HG02759 (cell line): ENCODE measurements at regions not wholly inside any gene's neighbourhood (a gene's known extent, or its start where the extent isn't known, plus 50 kb on each side); places are given as distances from the start of the nearest gene placed in this dataset.
A peak's percentile ranks its signal among the peaks of the same experiment; 100 is the strongest.

ENCODE experiments used
- ATAC-seq: cut with Tn5 transposase; IDR thresholded peaks from one replicate; pipeline ENCODE4 v1.9.1; 2021; ENCODE audit warnings: mild to moderate bottlenecking, moderate library complexity; ENCODE audit not compliant: unreplicated experiment

GRCh38 chr10:44042075-44042770, 342.7 kb downstream of the CXCL12 start:
- ATAC-seq, result no peak

DNA sequence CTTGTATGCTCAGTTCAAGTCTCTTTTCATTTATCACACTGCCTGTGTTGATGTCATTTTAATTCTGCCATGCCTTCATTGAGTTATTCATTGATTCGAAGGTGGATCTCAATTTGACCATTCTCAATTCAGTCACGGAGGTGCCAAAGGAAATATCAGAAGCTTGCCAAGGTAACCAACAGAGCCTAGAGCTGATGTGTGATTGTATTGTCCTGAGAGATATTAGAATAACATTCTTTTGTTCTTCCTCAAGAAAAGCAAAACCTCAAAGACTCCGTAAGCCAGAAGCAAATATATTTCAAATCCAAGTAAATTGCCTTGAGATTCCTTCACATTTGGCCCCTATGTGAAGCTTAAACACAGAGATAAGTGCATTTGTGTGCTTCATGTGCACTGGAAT, 345.3 kb downstream of the CXCL12 start:
- no peak for ATAC-seq

DNA sequence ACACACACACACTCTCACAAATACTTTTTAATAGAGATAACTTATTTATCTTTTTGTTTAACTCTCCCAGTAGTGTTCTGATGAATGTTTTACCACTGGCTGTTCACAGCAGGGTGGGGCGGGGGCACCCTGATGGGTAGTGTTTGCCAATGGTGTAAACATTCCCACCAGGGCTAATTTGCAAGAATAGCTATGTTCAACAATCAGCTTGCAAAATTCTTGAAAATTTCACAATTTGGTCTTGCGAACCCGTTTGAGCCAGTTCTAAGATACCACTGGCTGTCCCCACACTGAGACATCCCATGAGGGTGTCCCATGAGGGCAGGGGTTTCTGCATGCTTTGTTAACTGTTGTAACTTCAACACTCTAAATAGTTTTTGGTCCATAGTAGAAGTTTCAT, 348.5 kb downstream of the CXCL12 start:
- no peak for ATAC-seq

GRCh38 chr10:44035474-44036197, 349.3 kb downstream of the CXCL12 start:
- no peak for ATAC-seq

DNA sequence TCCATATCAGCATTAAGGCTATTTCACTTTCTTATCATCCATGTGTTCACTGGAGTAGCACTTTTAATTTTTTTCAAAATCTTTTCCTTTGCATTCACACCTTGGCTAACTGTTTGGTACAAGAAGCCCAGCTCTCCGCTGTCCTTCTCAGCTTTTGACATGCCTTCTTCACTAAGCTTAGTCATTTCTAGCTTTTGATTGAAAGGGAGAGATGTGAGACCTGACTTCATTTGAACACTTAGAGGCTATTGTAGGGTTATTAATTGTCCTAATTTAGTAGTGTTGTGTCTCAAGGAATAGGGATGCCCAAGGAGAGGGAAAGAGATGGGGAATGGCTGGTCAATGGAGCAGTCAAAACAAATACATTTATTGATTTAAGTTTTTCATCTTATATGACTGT, 350.0 kb downstream of the CXCL12 start:
- ATAC-seq, result no peak

DNA sequence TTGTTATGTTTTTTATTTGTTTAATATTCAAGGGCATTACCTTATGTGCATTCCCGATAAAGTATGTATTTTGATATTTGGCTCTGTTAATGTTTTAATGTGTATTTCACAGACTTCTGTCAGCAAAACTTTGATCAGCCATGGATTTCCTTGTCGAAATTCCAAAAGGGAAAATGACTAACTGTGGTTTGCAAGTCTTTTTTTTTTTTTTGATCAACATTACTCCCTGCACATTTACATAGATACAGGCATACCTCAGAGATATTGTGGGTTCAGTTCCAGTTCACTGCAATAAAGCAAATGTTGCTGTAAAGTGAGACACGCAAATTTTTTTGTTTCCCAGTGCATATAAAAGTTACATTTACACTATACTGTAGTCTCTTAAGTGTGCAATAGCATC, 351.9 kb downstream of the CXCL12 start:
- no peak for ATAC-seq

- no peak for ATAC-seq
These were observed 352.7 kb downstream of the CXCL12 start for GRCh38 chr10:44032216-44032615.

DNA sequence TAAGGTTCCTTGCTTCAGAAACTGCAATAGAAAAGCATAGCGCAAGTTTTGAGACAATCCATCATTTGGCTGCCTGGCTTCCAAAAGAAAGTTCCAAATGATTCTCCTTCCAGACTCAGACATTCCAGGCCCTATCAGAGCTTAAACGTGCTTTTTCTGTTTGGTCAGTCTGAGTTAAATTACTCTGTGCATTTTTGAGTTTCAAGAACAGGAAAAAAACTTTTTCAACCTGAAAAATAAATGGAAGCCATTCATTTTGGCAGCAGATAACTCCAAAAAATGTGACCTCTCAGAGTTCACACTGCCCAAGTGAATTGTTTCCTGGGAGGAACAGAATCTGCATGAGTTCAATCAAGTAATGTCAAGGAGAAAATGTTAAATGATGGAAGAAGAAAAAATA, 354.2 kb downstream of the CXCL12 start:
- no peak for ATAC-seq

DNA sequence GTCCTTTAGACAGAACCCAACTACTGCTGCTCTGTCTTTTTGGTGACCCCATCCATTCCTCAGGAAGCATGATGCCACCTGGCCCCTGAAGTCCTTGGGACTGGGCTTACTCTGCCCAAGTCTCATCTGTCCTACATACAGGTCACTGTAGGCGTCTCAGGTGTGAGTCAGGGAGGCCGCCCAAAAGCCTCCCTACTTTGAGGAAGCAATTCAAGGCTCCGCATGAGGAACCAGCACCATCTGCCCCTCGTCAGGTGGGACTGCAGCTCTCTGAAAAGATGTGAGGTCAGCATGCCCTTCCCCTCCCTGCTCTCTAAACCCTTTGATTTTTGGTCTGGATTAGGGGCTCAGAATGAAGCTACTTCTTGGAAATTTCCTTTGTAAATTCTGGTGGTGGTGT, 354.8 kb downstream of the CXCL12 start:
- ATAC-seq, result peak; percentile 94

DNA sequence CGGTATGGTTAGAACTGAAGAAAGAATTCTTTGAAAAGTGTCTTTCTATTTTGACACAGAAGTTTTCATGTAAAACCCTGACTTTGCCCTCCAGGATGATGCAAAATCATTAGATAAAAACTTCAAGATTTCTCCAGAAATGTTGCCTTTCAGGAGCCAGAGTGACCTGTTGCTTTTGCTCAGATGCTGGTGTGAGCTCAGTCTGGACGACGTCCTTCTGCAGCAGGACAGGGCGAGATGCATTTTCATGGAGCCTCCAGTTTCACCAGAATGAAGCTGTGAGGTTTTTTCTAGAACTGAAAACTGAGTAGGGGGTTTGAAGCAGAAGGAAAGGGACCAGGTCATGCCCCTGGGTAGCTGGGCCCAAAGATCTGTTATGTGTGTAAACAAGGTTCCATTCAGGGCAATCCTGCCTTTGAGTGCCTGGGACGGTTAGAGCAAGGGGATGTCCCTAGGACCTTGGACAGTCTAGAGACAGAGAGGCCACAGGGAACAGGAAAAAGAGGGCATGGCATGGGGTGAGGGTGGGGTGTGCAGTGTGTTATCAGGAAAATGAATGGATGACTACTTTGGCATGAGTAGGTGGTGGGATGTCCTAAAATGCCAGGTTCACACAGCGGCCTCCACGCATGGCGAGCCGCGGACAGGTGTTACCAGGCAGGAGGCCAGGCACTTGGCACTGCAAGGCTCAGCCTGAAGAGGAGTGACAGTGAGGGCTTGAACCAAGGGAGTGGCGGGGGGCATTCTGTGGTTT, 356.3 kb downstream of the CXCL12 start:
- ATAC-seq, result no peak

DNA sequence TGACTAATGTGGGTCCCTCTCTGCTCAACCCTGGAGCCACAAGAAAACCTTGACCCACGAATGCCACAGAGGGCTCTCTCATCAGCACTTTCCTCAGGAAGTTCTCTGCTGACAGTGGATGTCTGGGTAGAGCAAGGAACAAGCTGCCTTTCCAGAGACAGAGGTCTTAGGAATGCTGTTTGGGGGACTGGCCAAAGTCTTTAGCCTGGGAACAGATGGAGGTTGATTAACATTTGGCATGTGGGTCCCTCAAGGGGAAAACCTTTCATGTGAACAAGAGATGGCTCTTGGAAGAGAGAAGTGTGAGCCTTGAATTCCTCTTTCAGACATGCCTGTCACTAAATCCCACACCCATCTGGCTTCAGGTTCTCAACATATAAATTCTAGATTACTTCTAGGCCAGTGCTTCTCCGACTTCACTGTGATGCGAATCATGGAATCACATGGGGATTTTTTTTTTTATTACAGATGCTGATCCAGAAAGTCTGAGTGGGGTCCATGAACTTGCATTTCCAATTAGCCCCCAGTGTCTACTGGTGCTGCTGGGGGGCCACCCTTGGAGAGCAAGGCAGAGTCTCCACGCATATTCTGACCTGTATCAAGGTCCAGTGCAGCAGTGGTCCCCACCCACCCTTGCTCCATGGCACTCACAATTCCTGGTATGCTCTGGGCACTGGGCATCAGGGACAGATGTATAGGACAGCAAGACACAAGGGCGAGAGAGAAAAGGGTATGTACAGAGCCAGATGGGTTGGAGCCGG, 360.4 kb downstream of the CXCL12 start:
- no peak for ATAC-seq

- ATAC-seq, result no peak
These were observed 361.4 kb downstream of the CXCL12 start for GRCh38 chr10:44023517-44023916.

- ATAC-seq, result no peak
These were observed 362.7 kb downstream of the CXCL12 start for GRCh38 chr10:44022203-44022602.

DNA sequence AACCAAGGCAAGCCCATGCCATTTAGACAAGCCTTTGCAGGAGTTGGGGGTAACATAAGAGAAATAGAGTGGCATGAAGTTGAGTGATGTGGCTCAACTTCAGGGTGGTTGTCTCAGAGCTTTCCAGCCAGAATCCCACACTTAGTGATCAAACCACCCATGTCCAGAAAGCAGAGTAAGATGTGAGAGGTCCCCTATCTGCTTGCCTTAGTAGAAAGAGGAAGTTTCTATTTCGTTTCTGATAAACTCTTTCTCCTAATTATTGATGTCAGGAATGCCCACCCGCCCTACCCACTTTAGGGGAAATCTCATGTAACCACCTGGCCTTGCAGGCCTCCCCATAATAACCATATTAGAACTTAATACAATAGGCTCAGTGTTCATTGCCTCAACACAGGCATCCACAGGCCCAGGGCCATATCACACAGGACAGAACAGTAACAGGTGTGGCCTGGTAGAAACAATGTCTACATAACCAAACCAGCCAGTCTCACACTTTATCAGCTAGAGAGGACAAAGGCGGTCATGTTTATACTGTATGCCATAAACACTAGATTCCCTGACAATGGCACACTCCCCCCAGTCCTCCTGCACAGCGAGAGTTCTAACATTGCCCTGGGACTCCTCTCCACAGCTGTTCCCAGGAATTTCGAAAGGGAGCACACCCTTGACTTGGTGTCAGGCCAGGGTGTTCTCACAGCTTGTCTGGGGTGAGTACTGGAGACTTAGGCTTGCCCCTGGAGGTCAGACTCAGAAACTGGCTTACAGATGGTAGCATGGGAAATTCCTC, 364.4 kb downstream of the CXCL12 start:
- peak; percentile 79 for ATAC-seq

DNA sequence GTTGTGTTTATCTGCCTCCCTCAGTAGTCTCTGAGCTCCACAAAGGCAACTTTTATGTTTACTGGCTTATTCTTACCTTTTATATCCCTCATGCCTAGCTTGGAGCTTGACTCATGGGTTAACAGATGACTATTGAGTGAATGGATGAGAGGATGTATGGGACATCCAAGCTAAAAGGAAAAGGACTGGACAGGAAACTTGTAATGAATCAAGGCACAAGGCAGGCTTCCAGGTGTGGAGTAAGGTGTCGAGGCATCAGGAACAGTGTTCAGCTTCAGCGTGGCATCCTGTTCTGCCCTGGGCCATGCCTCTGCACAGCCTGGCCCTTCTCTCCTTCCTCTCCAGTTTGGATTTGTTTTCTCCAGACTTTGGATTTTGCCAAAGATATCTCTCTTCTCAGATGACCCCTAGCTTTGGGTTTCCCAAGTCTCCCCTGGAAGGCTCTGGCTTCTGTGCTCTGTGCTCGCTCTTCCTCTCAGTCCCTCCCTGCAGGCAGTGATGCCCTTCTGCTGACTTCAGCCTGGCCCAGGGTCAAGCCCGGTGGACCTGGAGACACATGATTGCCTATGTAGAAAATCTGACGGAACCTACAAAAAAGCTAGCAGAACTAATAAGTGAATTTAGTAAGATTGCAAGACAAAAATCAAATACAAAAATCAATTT, 367.3 kb downstream of the CXCL12 start:
- no peak for ATAC-seq

GRCh38 chr10:44016589-44017482, 368.1 kb downstream of the CXCL12 start:
- ATAC-seq, result no peak

DNA sequence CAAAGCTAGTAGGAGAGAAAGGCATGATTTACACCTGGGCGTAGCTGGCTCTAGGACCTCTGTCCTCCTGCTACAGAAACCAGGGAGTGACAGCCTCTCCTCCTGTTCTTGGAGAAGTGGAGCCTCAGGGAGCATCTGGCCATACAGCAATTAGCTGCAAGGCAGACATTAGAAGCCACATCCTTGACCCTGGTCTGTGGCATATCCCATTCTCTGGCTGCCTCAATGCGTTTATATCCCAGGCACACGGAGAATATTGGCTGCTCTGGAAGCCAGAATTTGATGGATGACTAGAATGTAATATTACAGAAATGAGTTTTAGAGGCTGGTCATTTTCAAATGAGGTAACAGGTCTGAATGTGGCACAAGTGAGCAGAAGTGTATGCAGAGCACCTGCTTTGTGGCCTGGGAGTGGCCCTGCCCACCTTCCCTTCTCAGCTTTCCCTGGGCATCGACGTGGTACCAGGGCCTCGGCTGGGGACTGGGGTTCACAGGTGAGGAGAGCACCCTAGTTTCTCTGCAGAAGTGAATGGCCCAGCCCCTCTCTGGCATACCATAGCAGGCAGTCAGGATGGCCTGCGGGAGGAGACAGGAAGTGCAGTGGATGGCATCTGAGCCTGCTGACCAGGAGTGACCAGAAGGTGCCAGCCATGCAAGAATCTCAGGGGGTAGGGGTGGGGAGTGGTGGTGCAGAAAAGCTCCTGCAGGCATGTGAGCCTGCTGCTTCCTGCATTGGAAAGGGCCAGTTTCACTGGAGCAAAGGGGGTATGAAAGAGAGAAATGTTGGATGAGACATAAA, 367.2 kb upstream of the ZNF32 start:
- no peak for ATAC-seq

DNA sequence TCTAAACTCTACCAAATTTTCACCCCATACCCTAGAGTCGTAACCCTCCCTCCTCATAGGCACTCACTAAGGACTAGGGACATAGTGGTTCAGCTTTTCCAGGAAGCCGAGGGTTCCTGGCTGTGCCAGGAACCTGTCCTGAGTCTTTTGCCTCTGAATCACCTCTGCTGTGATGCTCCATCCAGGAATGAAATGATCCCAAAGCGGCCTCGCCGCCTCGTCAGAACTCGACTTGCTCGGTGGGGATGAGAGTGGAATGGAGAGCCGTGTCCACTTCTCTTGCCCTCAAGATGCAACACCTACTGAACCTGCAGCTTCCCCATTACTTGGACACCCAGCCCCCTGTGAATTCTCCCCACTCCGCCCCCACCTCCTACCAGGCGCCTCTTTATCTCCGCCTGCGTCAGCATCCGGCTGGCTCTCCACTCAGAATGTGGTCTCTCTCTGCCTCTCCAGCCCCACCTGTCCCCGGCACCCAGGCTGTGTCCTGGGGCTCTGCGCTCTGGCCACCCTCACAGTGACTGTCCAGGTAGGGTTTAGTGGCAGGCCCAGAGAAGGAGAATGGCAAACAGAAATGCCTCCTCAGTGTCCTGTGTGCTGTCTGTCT, 366.1 kb upstream of the ZNF32 start:
- no peak for ATAC-seq
